Bone marrow (tissue), 2 donors: ENCODE measurements at regions not wholly inside any gene's neighbourhood (a gene's known extent, or its start where the extent isn't known, plus 50 kb on each side); places are given as distances from the start of the nearest gene placed in this dataset.
"Not testable (repeated sequence)": the region's sequence is repeated elsewhere in the genome, so short reads cannot be mapped to it uniquely, and the experiment has no call there.

Experiments
- DNase-seq, 2 donors: peaks; one replicate each; lab custom pipeline; 2025; lab: John Stamatoyannopoulos, UW

- no peak for DNase-seq
Observed at GRCh38 chr14:43697003-43697402, 810.1 kb downstream of the FSCB start.

- DNase-seq: no peak
Observed at GRCh38 chr14:43692706-43693105, 814.4 kb downstream of the FSCB start.

GRCh38 chr14:43687921-43688320 is 819.2 kb downstream of the FSCB start:
- no peak for DNase-seq

GRCh38 chr14:43677581-43677980 is 829.5 kb downstream of the FSCB start:
- no peak for DNase-seq

GRCh38 chr14:43674273-43674672 is 832.8 kb downstream of the FSCB start:
- DNase-seq: no peak

- no peak for DNase-seq
Observed at GRCh38 chr14:43671716-43672485, 835.2 kb downstream of the FSCB start.

- no peak for DNase-seq
Observed at GRCh38 chr14:43669355-43669754, 837.7 kb downstream of the FSCB start.

GRCh38 chr14:43665570-43666267 is 841.4 kb downstream of the FSCB start:
- DNase-seq: no peak

GRCh38 chr14:43655194-43655593 is 851.9 kb downstream of the FSCB start:
- DNase-seq: not testable (repeated sequence)

- DNase-seq: no peak
Observed at GRCh38 chr14:43651896-43652295, 855.2 kb downstream of the FSCB start.

- no peak for DNase-seq
Observed at GRCh38 chr14:43651185-43651787, 855.8 kb downstream of the FSCB start.

GRCh38 chr14:43649508-43649907 is 857.6 kb downstream of the FSCB start:
- no peak for DNase-seq

- DNase-seq: no peak
Observed at GRCh38 chr14:43647302-43647701, 859.8 kb downstream of the FSCB start.

- no peak for DNase-seq
Observed at GRCh38 chr14:43640718-43641267, 866.3 kb downstream of the FSCB start.

- no peak for DNase-seq
Observed at GRCh38 chr14:43625294-43625693, 881.8 kb downstream of the FSCB start.

GRCh38 chr14:43621282-43621681 is 885.8 kb downstream of the FSCB start:
- no peak for DNase-seq

GRCh38 chr14:43595096-43595772 is 911.8 kb downstream of the FSCB start:
- DNase-seq: no peak

- DNase-seq: no peak
Observed at GRCh38 chr14:43591776-43592175, 915.3 kb downstream of the FSCB start.

- no peak for DNase-seq
Observed at GRCh38 chr14:43587183-43587582, 919.9 kb downstream of the FSCB start.

GRCh38 chr14:43579671-43580070 is 927.4 kb downstream of the FSCB start:
- DNase-seq: no peak

GRCh38 chr14:43568022-43568421 is 939.1 kb downstream of the FSCB start:
- DNase-seq: no peak

GRCh38 chr14:43548368-43548767 is 958.7 kb downstream of the FSCB start:
- no peak for DNase-seq
